SH-SY5Y (cell line): ENCODE measurements at regions not wholly inside any gene's neighbourhood (a gene's known extent, or its start where the extent isn't known, plus 50 kb on each side); places are given as distances from the start of the nearest gene placed in this dataset.

Source experiments
- GATA2 ChIP-seq: IDR thresholded peaks from 2 replicates; pipeline ENCODE4 v1.6.1; 2011; ENCODE audit warnings: mild to moderate bottlenecking, low read depth, low read length
- GATA3 ChIP-seq: IDR thresholded peaks from 2 replicates; pipeline ENCODE4 v1.6.1; 2011; ENCODE audit warnings: low read depth, mild to moderate bottlenecking, low read length, moderate library complexity

- no peak for TF ChIP-seq GATA2
- no peak for TF ChIP-seq GATA3
Measured at GRCh38 chr3:8200996-8201395, 300.6 kb upstream of the LMCD1 start.
